Endothelial cell (in vitro differentiated cells): ENCODE measurements at regions not wholly inside any gene's neighbourhood (a gene's known extent, or its start where the extent isn't known, plus 50 kb on each side); places are given as distances from the start of the nearest gene placed in this dataset.

ENCODE experiments used
- DNase-seq: peaks from one replicate; pipeline ENCODE4 v3.0.0; 2021; ENCODE audit warnings: low spot score
- H3K27ac Mint-ChIP-seq: one replicate; pipeline ENCODE4 v1.8.0; 2021; ENCODE audit warnings: mixed read lengths, inconsistent platforms; ENCODE audit not compliant: unreplicated experiment
- H3K27me3 Mint-ChIP-seq: one replicate; pipeline ENCODE4 v1.8.0; 2021; ENCODE audit warnings: mild to moderate bottlenecking, moderate library complexity, mixed read lengths, inconsistent platforms; ENCODE audit not compliant: unreplicated experiment
- H3K36me3 Mint-ChIP-seq: one replicate; pipeline ENCODE4 v1.8.0; 2021; ENCODE audit warnings: mild to moderate bottlenecking, low read depth, mixed read lengths, inconsistent platforms; ENCODE audit not compliant: unreplicated experiment
- H3K4me1 Mint-ChIP-seq: one replicate; pipeline ENCODE4 v1.8.0; 2021; ENCODE audit warnings: mild to moderate bottlenecking, mixed read lengths, inconsistent platforms; ENCODE audit not compliant: unreplicated experiment
- H3K4me3 Mint-ChIP-seq: one replicate; pipeline ENCODE4 v1.8.0; 2021; ENCODE audit warnings: mild to moderate bottlenecking, mixed read lengths, inconsistent platforms; ENCODE audit not compliant: unreplicated experiment
- H3K9me3 Mint-ChIP-seq: one replicate; pipeline ENCODE4 v1.8.0; 2021; ENCODE audit warnings: mixed read lengths, inconsistent platforms; ENCODE audit not compliant: unreplicated experiment
- CTCF ChIP-seq: fragments of 200-600 bp; sonication (generic); IDR thresholded peaks from one replicate; pipeline ENCODE4 v1.5.0; 2021; ENCODE audit warnings: antibody characterized with exemption; ENCODE audit not compliant: unreplicated experiment

GRCh38 chr11:23111527-23111926 lies 251.3 kb upstream of the CCDC179 start:
- TF ChIP-seq CTCF, result no peak
- Mint-ChIP-seq H3K4me1 (peaks cover 11% of the 10 kb centered on the region), H3K4me3 (no peak overlapping the region), H3K36me3 (peaks cover 2% of the 10 kb centered on the region), H3K27me3 (no peaks in the 10 kb centered on the region), H3K27ac (no peak overlapping the region), H3K9me3 (no peaks in the 10 kb centered on the region)
- no peak for DNase-seq

GRCh38 chr11:23112390-23112789 lies 252.1 kb upstream of the CCDC179 start:
- Mint-ChIP-seq H3K27ac (no peak overlapping the region), H3K36me3 (peaks cover 7% of the 10 kb centered on the region), H3K9me3 (no peaks in the 10 kb centered on the region), H3K27me3 (no peaks in the 10 kb centered on the region), H3K4me1 (peaks cover 11% of the 10 kb centered on the region), H3K4me3 (no peak overlapping the region)
- no peak for DNase-seq
- TF ChIP-seq CTCF, result no peak

GRCh38 chr11:23112987-23113886 lies 253.0 kb upstream of the CCDC179 start:
- DNase-seq, result peak; percentile 33
- Mint-ChIP-seq H3K27me3 (no peaks in the 10 kb centered on the region), H3K9me3 (no peaks in the 10 kb centered on the region), H3K4me3 (no peak overlapping the region), H3K4me1 (peaks cover 11% of the 10 kb centered on the region), H3K27ac (no peak overlapping the region), H3K36me3 (peaks cover 7% of the 10 kb centered on the region)
- TF ChIP-seq CTCF, result peak; percentile 34

- Mint-ChIP-seq H3K9me3 (no peaks in the 10 kb centered on the region), H3K27me3 (no peaks in the 10 kb centered on the region), H3K27ac (no peak overlapping the region), H3K4me1 (peaks cover 11% of the 10 kb centered on the region), H3K4me3 (no peak overlapping the region), H3K36me3 (peaks cover 7% of the 10 kb centered on the region)
- TF ChIP-seq CTCF, result no peak
- no peak for DNase-seq
Observed at GRCh38 chr11:23113887-23114216, 253.6 kb upstream of the CCDC179 start.

- Mint-ChIP-seq H3K4me3 (no peak overlapping the region), H3K27ac (no peak overlapping the region), H3K9me3 (no peaks in the 10 kb centered on the region), H3K36me3 (no peaks in the 10 kb centered on the region), H3K4me1 (peaks cover 3% of the 10 kb centered on the region), H3K27me3 (no peaks in the 10 kb centered on the region)
- no peak for TF ChIP-seq CTCF
- no peak for DNase-seq
Observed at GRCh38 chr11:23123753-23124152, 263.5 kb upstream of the CCDC179 start.
